ENCODE measurements at regions not wholly inside any gene's neighbourhood (a gene's known extent, or its start where the extent isn't known, plus 50 kb on each side); places are given as distances from the start of the nearest gene placed in this dataset.
A peak's percentile ranks its signal among the peaks of the same experiment; 100 is the strongest.
"Not testable (repeated sequence)": the region's sequence is repeated elsewhere in the genome, so short reads cannot be mapped to it uniquely, and the experiment has no call there.

GRCh38 chr10:61040399-61041016 lies 96.5 kb upstream of the RHOBTB1 start:
- DNase-seq = no peak

DNA sequence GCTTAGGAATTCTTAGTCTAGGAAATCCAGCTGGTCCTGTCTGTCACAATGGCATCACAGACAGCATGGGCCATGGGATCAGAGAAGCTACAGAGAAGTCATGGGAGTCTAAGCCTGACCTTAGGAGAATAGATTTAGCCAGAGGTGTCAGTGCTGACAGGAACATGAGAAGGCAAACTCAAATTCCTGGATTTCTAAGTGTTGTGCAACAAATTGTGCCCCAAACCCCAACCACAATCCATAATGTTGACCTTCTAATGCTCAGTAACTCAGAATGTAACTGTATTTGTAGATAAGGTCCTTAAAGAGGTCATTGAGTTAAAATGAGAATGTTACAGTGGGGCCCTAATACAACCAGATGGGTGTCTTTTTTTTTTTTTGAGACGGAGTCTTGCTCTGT lies 95.9 kb upstream of the RHOBTB1 start:
- no peak for DNase-seq

GRCh38 chr10:61037261-61037830 lies 93.4 kb upstream of the RHOBTB1 start:
- not testable (repeated sequence) for DNase-seq

DNA sequence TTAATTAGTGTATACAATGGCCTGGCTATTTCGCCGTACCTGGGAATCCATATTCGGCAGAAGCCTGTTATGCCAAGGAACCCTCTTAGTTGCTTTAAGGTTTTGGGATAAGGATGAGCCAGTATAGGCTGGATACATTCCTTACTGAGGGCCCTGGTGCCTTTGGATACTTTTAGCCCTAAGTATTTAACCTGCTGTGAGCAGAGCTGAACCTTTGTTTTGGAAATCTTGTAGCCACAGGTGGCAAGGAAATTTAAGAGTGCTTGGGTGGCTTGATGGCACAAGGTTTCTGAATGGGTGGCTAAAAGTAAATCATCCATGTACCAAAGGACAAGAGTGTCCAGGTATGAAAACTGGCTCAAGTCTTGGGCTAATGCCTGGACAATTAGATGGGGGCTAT lies 92.2 kb upstream of the RHOBTB1 start:
- not testable (repeated sequence) for DNase-seq

- DNase-seq = no peak
Observed at GRCh38 chr10:61031341-61031740, 87.4 kb upstream of the RHOBTB1 start.

- no peak for DNase-seq
Observed at GRCh38 chr10:61029411-61029810, 85.4 kb upstream of the RHOBTB1 start.

- no peak for DNase-seq
Observed at GRCh38 chr10:61028861-61029361, 84.9 kb upstream of the RHOBTB1 start.

DNA sequence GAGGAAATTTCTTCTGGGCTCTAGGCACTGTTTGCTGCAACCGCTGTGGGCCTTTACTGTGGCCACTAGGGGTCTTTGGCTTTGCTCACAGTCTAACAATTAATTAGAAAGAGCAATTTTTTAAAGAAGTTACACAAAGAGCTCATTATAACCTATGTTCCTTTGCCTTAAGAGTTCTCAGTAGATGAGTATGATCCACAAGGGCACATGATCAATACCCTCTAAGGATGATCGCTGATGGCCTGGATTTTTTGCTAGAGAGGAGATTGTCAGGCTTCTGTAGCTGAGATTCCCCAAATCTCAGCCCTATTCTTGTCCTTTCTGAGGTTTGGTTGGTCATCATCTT lies 80.8 kb upstream of the RHOBTB1 start:
- peak; percentile 51 for DNase-seq

DNA sequence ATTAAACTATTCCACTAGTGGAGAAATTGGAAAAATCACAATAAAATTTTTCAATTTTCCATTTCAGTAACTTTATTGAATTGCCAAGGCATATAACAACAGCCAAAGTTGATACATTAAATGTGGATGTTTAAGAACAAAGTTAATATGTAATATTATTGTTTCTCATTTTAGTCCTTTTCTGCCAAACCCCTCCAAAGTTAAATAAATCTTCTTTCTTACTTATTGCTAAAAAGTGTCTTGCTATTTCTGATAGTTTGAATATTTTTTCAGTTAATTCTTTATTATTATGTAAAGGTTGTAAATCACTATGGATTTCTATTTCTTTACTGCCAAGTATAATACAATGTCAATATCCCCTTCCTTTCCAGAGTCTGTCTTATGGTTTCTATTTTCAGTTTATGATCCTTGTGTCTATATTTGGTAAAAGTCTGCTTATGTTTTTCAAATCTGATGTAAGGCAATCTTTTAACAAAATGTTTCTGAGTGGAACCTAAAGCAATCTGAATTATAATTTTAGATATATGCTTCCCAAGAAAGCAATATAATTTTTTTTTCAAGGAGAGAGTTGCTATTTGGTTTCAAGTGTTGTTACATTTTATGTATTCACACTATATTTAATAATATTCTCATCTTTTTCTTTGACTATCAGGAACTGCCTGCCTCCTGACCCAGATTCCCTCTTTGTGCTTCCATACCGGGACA lies 80.3 kb upstream of the RHOBTB1 start:
- no peak for DNase-seq

DNA sequence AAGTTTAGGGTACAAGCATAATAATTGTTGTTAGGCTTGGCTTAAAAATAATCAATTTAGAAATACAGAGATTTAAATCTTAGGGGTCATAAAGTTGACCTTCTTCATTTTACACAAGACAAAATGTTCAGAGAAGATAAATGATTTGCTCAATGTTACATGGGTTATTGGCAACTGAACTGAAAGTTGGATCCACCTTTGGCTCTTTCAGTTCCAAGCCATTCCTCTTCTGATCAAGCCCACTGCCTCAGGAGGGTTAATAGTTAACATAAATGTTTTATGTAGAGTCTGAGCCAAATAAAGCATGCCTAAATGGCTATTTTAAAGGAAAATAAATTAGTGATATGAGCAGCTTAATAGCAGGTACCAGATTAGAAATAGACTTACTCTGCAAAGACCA lies 79.1 kb upstream of the RHOBTB1 start:
- DNase-seq = no peak

- no peak for DNase-seq
Observed at GRCh38 chr10:61021926-61022325, 77.9 kb upstream of the RHOBTB1 start.

DNA sequence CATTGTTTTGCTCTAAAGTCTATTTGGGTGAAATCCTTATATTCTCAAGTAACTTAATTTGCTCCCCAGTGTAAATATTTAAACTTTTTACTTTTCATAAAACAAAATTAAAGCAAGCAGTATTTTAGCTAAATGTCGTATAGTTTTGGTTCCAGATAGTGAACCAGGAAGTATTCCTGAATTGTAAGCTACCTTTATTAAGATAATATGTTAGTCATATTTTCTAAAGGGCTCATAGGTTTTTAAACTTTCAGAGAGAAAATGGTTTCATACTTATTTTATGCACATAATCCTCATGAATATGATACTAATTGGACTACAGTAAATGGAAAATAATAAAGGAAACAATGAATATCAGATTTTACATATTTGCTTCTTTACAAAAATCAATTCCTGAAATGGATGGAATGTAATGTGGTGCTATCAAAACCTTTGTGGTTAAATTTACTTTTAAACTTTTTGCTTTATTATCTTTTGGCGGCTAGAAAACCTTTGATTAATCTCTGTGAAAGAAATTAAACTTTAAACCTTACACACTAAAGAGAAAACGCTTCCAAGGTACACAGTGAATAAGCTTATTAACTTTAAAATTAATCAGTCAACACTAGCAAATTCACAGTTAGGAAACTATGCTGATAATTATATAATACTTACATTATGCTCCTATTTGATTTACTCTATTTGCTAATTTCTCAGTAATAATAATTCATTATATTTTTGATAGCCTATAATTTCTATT lies 76.6 kb upstream of the RHOBTB1 start:
- DNase-seq = no peak

GRCh38 chr10:61018146-61018545 lies 74.2 kb upstream of the RHOBTB1 start:
- no peak for DNase-seq

DNA sequence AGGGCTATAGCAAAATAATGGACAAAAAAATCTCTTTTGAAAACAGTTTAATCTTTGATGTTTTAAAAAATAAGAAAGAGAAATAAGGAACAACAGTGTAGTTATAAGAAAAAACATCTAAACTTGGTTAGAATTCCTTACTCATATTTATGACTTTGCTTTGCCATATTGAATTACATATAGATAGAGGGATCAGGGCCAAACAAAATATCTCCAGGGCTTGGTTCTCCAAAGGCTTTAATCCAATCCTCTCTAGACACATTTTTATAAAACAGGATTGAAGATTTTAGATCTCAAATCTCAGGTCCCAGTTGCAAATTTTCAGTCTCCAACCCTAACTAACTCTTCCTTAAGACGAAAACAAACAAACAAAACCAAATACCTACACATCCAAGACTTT lies 72.6 kb upstream of the RHOBTB1 start:
- no peak for DNase-seq

- no peak for DNase-seq
Observed at GRCh38 chr10:61016007-61016406, 72.0 kb upstream of the RHOBTB1 start.

DNA sequence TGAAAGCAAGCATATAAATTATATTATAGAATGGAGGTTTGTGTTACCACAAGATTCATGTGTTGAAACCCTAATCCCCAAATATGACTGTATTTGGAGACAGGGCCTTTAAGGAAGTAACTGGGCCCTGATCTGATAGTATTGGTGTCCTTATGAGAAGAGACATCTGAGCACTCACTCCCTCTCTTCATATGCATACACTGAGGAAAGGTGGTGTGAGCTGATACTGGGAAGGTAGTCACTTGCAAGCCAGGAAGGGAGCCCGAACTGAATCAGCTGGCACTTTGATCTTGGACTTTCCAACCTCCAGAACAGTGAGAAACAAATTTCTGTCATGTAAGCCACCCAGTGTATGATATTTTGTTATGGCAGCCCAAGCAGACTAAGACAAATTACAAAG lies 66.9 kb upstream of the RHOBTB1 start:
- peak; percentile 65 for DNase-seq

GRCh38 chr10:61003069-61003468 lies 59.1 kb upstream of the RHOBTB1 start:
- DNase-seq = not testable (repeated sequence)

DNA sequence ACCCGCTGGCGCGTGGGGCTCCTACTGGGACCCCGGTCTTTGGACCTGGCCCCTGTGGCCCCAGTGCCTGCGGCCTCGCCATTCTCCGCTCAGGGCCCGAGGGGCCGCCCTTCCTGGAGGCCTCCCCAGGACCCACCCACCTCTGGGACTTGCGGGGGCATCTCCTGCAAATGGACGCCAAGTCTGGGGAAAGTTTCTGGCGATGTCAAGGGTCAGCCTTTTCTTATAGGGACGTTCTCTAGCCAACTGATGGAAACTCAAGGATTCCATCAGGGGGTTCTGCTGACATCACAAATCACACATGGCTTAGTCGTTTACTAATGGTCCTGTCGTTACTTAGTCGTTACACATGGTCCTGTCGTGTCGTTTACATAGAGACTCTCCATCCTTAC lies 57.7 kb upstream of the RHOBTB1 start:
- no peak for DNase-seq

DNA sequence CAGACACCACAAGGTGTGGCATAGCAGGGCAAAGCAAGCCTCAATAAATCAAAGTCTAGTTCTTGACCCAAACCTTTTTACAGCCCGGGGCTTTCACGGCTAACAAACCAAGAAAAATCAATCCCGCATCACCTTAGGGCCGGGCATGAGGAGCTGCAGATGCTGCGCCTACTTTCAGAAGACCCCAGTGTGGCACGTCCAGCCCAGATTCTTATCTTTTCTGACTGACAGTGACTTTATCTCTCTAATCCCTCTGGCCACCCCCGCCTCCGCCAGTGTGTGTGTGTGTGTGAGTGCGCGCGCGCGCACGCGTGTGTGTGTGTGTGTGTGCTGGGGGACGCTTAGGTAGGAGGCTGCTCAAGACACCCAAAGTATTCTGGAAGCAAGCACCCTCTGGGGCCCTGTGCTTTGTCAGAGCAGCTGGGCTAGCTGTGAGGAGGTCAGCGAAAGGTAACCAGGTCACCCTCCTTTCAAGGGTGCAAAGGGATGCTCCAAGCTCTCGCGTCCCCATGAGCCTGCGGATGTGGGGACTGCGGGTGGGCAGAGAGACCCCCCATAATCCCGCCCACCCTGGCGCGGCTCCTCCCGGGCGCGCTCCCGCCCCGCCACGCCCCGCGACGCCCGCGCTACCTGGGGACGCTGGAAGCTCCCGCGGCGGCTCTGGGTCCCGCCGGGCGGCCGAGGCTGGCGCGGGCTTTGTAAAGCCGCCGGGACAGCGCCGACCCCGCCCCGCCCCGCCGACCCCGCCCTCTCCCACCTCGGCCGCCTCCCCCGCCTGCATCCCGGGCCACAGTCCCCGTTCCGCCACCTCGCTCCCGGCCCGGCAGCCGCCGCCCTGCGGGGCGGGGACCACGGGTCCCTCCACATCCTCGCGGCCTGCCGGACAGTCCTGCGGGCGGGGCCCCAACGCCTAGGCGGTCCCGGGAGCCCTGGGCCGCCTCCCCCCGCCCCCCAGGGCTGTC lies 57.1 kb upstream of the RHOBTB1 start:
- DNase-seq = no peak

GRCh38 chr10:60998932-60999331 lies 54.9 kb upstream of the RHOBTB1 start:
- DNase-seq = no peak

- no peak for DNase-seq
Observed at GRCh38 chr10:60994128-60994527, 50.1 kb upstream of the RHOBTB1 start.

Data from OCI-M1 (cell line).